ENCODE measurements at regions not wholly inside any gene's neighbourhood (a gene's known extent, or its start where the extent isn't known, plus 50 kb on each side); places are given as distances from the start of the nearest gene placed in this dataset.

DNA sequence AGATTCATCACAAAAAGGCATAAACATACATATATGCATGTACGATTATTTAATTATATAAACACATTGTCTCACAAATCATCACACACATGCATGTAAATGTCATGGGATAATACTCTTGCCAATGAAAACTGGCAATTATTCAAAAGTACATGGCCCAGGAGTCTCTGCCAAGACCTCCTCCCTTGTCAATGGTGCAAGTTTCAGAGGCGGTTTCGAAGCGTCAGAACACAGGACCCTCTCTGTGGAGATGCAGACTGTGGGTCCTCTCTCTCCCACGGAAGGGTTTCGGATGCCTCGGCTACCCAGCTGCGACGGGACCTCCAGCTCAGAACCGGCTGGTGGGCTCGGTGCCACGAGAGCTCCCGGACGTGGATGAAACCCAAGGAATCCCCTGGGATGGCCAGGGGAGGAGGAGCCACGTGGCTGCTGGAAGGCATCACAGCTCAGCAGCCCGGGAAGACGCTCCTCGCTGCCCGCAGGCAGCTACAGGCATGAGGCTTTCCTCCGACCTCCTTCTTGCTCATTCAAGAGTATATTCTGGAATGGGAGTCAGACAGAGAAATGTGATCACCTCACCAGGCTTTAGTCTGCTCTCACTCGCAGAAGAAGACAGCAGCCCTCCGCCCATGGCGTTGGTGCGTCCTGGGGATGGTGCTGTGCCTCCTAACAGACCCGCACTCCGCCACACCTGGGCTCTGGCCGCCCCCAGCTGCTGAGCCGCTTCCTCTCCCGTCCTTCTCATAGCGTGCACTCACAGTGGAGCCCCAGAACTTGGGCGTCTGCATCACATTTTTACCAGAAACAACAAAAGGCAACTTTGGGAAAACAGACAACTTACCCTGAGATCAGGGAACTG lies 308.8 kb downstream of the IRX2 start:
- TF ChIP-seq, protein P1, sequence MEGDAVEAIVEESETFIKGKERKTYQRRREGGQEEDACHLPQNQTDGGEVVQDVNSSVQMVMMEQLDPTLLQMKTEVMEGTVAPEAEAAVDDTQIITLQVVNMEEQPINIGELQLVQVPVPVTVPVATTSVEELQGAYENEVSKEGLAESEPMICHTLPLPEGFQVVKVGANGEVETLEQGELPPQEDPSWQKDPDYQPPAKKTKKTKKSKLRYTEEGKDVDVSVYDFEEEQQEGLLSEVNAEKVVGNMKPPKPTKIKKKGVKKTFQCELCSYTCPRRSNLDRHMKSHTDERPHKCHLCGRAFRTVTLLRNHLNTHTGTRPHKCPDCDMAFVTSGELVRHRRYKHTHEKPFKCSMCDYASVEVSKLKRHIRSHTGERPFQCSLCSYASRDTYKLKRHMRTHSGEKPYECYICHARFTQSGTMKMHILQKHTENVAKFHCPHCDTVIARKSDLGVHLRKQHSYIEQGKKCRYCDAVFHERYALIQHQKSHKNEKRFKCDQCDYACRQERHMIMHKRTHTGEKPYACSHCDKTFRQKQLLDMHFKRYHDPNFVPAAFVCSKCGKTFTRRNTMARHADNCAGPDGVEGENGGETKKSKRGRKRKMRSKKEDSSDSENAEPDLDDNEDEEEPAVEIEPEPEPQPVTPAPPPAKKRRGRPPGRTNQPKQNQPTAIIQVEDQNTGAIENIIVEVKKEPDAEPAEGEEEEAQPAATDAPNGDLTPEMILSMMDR (IDR thresholded peaks at IDR 0.05), result no peak
- no peak for TF ChIP-seq EP300 (IDR thresholded peaks at IDR 0.05)
